ENCODE measurements at regions not wholly inside any gene's neighbourhood (a gene's known extent, or its start where the extent isn't known, plus 50 kb on each side); places are given as distances from the start of the nearest gene placed in this dataset.

GRCh38 chr2:66233981-66234380 is 200.9 kb upstream of the MEIS1 start:
- no peak overlapping the region for H3K4me3 Mint-ChIP-seq
- no peaks in the 10 kb centered on the region for H3K36me3 Mint-ChIP-seq (ENCODE audit: low read depth)
- no peaks in the 10 kb centered on the region for H3K27me3 Mint-ChIP-seq (ENCODE audit: low read depth)
- H3K9me3 Mint-ChIP-seq, result no peaks in the 10 kb centered on the region
- peaks cover 18% of the 10 kb centered on the region for H3K4me1 Mint-ChIP-seq
- TF ChIP-seq, protein P1, sequence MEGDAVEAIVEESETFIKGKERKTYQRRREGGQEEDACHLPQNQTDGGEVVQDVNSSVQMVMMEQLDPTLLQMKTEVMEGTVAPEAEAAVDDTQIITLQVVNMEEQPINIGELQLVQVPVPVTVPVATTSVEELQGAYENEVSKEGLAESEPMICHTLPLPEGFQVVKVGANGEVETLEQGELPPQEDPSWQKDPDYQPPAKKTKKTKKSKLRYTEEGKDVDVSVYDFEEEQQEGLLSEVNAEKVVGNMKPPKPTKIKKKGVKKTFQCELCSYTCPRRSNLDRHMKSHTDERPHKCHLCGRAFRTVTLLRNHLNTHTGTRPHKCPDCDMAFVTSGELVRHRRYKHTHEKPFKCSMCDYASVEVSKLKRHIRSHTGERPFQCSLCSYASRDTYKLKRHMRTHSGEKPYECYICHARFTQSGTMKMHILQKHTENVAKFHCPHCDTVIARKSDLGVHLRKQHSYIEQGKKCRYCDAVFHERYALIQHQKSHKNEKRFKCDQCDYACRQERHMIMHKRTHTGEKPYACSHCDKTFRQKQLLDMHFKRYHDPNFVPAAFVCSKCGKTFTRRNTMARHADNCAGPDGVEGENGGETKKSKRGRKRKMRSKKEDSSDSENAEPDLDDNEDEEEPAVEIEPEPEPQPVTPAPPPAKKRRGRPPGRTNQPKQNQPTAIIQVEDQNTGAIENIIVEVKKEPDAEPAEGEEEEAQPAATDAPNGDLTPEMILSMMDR (IDR thresholded peaks at IDR 0.05; ENCODE audit: unreplicated experiment in 3 of 3), result no peak
- H3K27ac Mint-ChIP-seq, result no peak overlapping the region

GRCh38 chr2:66228128-66228547 is 206.8 kb upstream of the MEIS1 start:
- Mint-ChIP-seq H3K27ac (no peak overlapping the region), H3K36me3 (ENCODE audit: low read depth) (no peaks in the 10 kb centered on the region), H3K27me3 (ENCODE audit: low read depth) (no peaks in the 10 kb centered on the region), H3K4me3 (no peak overlapping the region), H3K4me1 (peaks cover 4% of the 10 kb centered on the region), H3K9me3 (no peaks in the 10 kb centered on the region)
- TF ChIP-seq, protein P1 (IDR thresholded peaks at IDR 0.05; ENCODE audit: unreplicated experiment in 3 of 3), result no peak

DNA sequence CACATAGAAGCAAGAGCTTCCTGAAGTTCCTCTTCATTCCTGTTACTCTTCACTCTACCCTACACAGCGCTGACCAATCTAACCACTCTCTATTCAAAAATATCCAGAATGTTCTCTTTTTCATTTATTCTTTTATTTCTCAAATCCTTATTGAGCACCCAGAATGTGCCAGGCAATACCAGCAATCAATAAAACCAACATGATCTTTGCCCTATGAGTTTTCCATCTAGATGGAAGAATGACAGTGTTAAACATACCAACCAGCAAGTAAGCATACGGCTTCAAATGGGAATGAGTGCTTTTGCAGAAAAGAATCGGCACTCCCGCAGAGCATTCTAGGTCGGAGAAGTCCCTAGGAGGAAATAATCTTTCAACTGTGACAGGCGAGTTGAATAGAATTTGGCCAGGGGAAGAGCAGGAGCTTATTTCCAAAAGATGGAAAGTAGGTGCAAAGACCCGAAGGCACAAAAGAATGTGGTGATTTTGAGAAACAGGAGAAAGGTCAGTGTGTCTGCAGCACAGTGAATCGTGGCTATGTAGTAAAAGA is 217.8 kb upstream of the MEIS1 start:
- Mint-ChIP-seq H3K36me3 (ENCODE audit: low read depth) (no peaks in the 10 kb centered on the region), H3K27me3 (ENCODE audit: low read depth) (no peaks in the 10 kb centered on the region), H3K4me1 (no peaks in the 10 kb centered on the region), H3K4me3 (no peak overlapping the region), H3K27ac (no peak overlapping the region), H3K9me3 (peaks cover 3% of the 10 kb centered on the region)
- TF ChIP-seq, protein P1 (IDR thresholded peaks at IDR 0.05; ENCODE audit: unreplicated experiment in 3 of 3), result no peak

- Mint-ChIP-seq H3K4me1 (no peaks in the 10 kb centered on the region), H3K27me3 (ENCODE audit: low read depth) (no peaks in the 10 kb centered on the region), H3K36me3 (ENCODE audit: low read depth) (no peaks in the 10 kb centered on the region), H3K4me3 (no peak overlapping the region), H3K9me3 (peaks cover 5% of the 10 kb centered on the region), H3K27ac (no peak overlapping the region)
- TF ChIP-seq, protein P1 (IDR thresholded peaks at IDR 0.05; ENCODE audit: unreplicated experiment in 3 of 3), result no peak
Observed at GRCh38 chr2:66212749-66213148, 222.2 kb upstream of the MEIS1 start.

DNA sequence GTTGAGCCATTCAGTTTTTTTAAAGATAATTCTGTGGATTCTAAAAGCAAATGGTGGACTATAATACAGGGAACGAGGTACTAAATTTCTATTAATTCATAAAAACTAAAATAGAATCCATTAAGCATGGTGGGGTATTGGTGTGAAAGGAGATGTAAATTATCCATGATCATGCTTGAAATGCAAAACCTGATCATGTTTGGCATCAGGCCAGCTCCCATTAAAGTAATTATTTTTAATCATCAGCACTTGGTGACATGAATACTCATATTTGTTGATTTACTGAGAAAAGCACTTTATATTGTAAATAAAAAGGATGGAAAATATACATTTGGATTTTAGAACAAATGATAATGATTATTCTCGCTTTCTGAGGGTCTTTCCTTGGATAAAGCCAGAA is 232.3 kb upstream of the MEIS1 start:
- H3K36me3 Mint-ChIP-seq (ENCODE audit: low read depth), result peaks cover 3% of the 10 kb centered on the region
- no peaks in the 10 kb centered on the region for H3K27me3 Mint-ChIP-seq (ENCODE audit: low read depth)

DNA sequence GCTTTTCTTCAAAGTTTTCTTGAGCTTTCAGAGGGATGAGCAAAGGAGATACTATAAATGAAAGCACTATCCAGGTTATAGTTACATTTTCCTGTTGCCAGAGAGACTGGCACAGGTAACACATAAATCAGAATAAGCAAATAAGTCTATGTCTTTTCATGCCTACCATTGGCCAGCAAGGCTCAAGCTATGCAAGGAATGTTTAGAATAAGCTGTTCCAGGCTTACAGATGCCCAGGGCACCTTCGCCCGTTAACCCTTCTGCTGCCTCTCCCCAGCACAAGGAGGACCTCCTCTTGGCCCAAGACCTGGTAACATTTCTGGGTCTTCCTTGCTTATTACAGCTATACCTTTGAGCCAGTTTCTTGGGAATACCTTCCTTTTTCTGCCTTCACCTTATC is 233.7 kb upstream of the MEIS1 start:
- Mint-ChIP-seq H3K27ac (no peak overlapping the region), H3K4me1 (no peaks in the 10 kb centered on the region), H3K27me3 (ENCODE audit: low read depth) (no peaks in the 10 kb centered on the region), H3K4me3 (no peak overlapping the region), H3K36me3 (ENCODE audit: low read depth) (peaks cover 3% of the 10 kb centered on the region), H3K9me3 (peaks cover 14% of the 10 kb centered on the region)
- TF ChIP-seq, protein P1 (IDR thresholded peaks at IDR 0.05; ENCODE audit: unreplicated experiment in 3 of 3), result no peak

More for the DNA sequence above, 232.3 kb upstream of the MEIS1 start:
- TF ChIP-seq, protein P1 (IDR thresholded peaks at IDR 0.05; ENCODE audit: unreplicated experiment in 3 of 3), result no peak
- Mint-ChIP-seq H3K9me3 (peaks cover 13% of the 10 kb centered on the region), H3K4me3 (no peak overlapping the region), H3K27ac (no peak overlapping the region), H3K4me1 (no peaks in the 10 kb centered on the region)

Measured in nephron (organoid).